GM20431 (cell line): ENCODE measurements at regions not wholly inside any gene's neighbourhood (a gene's known extent, or its start where the extent isn't known, plus 50 kb on each side); places are given as distances from the start of the nearest gene placed in this dataset.

Experiments used
- in situ Hi-C: fragments of 300-500 bp; cut with MseI, MboI; formaldehyde crosslinking; loops from one replicate; pipeline ENCODE4 v1.15.0; 2020; ENCODE audit warnings: low sequenced_read_pairs; ENCODE audit not compliant: unreplicated experiment

DNA sequence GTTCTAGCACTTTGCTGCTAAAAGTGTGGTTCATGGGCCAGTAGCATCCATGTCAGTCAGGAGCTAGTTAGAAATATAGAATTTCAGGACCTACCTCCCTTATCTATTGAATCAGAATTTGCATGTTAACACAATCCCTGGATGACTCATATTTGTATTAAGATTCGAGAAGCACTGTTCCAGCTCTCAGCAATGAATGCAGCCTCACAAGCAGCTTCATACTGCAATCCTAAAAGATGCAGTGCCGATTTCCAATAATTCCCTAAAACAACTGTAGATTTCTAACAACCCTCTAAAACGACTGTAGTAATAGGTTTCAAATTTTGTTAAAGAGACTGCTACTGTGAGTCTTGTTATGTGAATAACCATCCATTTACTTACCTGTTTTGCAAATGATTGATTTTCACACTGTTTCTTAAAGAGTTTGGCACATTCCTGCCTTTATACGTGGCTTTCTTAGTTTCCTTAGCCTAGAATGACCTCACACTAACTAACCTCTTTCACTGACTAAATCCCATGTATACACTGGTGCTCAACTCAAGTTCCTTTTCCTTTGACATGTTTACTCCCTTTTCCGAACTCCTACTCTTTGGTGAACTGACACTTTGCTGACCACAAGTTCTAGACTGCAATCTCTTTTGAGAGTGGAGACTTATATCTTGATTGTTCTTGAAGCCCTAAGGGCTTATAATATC is 511.8 kb downstream of the METTL15 start:
- in situ Hi-C loops, result no loop called here

DNA sequence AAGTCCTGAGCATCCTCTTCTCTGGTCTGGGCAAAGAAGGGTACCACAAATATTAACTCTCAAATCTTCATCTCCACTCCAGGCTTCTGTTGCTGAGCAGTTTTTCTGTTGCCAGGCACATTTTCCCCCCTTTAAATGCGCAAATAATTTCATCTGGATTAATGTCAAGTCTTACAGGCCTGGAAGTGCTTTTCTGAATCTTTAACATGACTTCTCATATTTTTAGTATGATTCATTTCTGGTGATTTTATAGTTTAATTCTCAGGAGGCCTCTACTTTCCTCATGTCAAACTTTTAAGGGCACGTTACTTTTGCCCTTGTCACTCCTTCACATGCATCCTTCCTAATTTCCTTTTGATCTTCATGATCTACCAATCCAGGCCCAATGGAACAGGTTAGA is 510.2 kb downstream of the METTL15 start:
- in situ Hi-C loops, result no loop called here

DNA sequence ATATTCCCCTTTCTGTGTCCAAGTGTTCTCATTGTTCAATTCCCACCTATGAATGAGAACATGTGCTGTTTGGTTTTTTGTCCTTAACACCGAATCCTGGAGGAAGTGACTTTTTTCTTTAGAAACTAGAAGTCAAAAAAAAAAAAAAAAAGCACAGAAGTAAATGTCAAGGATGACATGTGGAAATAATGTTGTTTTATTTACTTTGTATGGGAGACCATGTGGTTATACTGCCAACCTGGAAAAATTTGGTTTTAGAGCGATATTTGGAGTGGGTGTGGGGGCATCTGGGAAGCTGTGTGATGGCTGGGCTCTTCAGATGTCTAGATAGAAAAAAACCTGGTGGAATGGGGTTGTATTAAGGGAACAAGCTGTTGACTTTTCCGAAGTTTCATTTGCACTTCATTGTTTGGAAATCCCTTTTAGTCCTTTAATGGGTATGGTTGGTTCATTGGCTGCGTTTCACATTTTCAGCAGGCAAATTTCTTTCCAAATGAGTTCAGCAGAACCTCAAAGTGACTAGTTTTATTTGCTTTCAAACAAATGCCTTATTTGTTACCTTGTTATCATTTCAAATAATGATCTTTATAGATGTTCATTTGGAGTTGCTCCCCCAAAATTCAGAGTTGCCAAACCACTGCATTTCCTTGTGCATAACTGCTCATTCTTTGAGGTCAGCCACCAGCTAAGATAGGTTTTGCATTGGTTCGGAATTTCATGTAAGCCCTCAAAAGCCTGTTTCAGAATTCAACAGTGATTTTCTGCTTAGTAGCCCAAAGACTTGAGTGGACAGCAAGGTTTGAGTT is 508.2 kb downstream of the METTL15 start:
- in situ Hi-C loops, result no loop called here

DNA sequence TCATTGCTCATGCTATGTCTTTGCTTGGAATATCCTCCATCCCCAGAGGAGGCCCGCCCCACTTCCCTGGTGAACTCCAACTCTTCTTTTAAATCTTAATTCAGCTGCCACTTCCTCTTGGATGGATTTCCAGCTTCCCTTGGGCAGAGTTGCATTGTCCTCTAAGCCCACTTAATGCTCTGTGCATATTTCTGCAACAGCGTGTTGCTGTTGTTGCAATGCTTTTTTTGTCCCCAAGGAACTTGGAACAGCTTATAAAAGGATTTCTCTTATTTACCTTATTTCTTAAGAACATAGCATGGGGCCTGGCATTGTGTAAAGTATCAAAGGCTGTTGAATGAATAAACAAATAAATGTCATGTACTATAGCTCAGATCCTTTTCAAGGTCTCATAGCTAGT is 507.4 kb downstream of the METTL15 start:
- in situ Hi-C loops, result no loop called here

DNA sequence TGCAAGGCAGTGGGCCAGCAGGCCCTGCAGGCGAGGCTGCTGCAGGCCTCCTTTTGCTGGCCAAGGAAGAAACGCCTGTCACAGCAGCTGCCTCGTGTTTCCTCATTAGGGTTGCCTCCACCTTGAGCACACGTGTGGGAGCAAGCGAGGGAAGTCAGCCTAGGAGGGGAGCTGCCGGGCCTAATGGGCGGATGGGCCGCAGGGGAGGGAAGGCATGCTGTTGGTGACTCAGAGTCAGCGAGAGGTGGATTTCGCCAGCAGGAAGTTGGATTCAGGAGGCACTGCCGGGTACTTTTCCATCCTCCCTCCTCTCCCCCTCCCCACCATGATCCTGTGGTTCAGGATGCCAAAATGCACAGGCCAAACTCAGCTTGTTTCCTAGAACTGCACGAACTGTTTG is 498.7 kb downstream of the METTL15 start:
- in situ Hi-C loops, result no loop called here

DNA sequence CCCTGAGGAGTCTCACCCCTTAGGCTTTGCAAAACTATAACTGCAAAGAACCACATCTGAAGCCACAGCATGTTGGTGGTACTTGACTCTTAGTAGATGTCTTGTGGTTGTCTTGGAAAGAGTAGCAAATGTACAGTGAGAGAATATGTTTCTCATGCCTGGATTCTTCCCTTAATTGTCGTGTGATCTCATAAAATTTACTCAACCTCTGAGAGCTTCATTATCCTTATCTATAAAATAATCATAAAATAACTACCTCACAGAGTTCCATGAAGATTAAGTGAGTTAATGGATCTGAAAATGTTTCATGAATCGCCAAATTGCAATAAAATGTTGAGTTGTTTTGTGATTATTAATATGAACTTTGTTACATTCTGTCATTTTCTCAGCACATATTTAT is 491.5 kb downstream of the METTL15 start:
- in situ Hi-C loops, result no loop called here

DNA sequence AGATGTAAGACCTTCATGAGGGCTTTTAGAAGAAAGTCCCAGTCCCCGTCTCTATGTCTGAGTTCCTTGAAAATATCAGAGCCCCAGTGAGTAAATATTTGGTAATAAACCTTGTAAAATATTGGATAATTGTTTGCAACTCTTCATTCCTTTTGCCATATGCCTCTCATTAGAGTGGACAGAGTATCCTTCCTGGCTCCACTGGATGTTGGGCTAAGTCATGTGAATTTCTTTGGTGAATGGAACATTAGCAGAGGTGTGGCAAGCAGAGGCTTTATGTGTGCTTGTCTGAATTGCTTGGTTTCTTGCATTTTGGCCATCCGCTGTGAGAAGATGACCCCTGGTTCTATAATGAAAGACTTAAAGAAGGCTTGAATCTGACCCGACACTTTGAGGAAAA is 490.3 kb downstream of the METTL15 start:
- in situ Hi-C loops, result no loop called here

DNA sequence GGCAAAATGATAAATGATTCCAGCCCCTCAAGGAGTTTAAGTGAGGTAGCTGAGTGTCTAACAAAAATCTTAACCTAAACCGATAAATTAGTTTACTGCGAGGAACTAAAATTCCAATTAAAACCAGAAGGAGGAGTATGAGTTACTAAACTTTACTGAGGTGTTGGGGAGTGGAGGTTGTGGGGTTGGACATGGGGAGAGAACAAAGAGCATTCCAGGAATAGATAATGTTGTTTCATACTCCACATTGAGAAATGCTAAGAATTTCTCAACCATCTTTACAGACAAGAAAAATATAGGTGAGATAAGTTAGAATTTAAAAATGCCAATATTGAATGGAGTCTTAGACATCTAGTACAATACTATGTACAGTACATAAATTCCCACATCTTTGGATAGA is 488.6 kb downstream of the METTL15 start:
- in situ Hi-C loops, result no loop called here

DNA sequence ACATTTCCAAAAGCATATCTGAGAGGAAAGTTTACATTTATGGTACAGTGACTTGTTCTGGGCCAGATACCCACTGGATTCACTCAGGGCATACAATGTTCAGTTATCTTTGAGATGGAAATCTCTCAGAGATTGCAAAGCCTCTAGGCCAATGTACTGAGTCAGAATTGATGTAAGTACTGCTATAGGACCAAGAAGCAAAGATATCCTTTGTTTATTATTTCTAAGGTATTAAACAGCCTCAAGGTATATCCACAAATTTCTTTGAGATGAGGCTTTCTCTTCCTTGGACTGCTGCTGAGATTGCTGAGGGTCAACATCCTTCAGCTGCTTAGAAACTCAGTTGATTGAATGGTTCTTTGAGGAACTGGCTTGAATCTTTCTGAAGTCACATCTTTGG is 484.0 kb downstream of the METTL15 start:
- in situ Hi-C loops, result no loop called here

DNA sequence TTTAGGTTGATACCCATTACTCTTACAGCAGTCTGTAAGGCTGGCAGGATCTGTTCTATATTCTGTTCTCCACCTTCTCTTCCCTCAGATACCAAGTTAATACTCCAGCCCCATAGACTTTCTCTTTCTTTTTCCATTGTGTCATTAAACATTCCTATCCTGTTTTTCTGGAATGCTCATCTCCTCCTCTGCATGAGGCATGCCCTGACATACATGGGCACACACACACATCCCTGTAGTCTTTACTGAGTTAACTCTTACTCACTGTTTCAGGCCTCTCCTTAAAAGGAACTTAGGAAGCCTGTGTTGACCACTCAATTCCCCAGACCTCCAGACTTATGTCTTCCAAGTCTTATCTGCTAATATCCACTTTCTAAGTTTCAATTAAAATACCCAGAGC is 476.8 kb downstream of the METTL15 start:
- in situ Hi-C loops, result no loop called here

DNA sequence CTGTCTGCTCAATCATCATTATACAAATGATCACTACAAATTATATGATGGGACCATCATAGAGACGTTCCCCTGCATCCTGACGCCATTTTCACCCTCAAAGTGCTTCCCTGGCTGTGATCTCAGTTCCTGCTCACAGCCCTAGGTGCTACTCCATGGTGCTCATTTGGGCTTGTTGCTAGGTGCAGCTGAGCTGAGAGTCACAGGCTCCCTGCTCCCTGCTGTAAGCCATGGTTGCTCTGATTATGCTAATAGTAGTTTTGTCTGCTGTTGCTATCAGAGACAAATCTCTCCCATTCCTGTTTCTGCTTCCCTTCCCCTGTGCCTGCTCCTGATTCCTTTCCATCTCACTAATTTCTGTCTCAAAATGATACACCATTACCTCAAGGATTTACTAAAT is 474.3 kb downstream of the METTL15 start:
- in situ Hi-C loops, result no loop called here

DNA sequence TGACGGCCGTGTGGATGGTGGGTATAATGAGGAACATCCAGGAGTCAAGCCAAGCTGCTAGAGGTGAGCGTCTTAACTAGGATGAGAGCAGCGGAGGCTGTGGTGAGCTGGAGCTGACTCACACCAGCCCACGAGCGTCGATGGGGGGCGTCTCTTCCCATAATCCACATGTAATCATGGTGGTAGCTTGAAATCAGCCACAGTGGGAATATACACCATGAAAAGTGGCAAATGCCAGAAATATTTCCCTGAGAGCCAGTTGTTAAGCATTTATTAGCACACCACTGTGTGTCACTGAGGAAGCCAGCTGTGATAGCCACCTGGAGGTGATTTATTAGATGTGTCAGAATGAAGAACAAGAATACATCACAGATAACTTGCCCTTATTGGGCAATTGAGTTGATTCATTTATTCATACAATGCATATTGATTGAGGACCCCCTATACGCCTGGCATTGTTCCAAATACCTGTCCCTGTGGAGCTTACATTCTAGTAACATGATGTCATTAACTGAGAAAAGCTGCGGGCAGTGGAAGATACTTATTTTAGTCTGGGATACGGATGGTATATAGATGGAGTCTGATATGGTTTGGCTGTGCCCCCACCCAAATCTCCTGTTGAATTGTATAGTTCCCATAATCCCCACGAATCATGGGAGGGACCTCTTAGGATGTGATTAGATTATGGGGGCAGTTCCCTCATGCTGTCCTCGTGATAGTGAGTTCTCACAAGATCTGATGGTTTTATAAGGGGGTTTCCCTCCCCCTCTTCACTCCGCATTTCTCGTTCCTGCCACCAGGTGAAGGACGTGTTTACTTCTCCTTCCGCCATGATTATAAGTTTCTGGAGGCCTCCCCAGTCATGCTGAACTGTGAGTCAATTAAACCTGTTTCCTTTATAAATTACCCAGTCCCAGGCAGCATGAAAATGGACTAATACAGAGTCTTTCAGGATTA is 473.4 kb downstream of the METTL15 start:
- in situ Hi-C loops, result no loop called here

DNA sequence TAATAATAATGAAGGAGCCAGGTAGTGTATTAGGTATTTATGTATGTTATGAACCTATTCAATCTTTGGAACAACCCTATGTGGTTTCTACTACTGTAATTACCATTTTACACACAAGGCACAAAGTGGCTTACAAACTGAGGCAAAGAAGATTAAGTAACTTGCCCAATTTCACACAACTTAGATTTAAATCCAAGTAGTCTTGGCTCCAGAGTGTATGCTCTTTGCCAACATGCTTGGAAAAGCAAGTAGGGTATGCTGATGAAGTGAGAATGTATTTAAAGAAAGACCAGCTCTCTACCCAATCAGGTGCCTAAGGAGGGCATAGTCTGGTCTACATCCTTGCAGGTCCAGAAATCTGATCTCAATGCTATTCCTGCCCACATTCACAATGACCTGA is 463.2 kb downstream of the METTL15 start:
- in situ Hi-C loops, result no loop called here

DNA sequence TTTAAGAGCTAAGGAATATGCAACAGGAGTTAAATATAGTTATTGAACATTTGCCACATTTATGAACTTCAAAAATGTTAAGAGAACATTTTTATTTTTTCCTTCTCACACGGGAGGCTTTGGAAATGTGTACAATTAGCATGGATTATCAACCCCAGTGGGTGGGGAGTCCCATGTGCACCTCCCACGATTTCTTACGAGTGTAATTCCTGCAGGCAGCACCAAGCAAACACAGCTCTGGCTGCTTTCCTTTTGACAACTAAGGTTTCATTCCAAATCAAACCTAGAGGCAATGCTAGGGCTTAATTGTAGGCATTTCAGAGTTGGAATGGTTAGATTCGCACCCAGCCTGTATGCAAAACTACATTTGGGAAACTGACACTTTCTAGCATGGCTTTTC is 460.9 kb downstream of the METTL15 start:
- in situ Hi-C loops, result no loop called here

DNA sequence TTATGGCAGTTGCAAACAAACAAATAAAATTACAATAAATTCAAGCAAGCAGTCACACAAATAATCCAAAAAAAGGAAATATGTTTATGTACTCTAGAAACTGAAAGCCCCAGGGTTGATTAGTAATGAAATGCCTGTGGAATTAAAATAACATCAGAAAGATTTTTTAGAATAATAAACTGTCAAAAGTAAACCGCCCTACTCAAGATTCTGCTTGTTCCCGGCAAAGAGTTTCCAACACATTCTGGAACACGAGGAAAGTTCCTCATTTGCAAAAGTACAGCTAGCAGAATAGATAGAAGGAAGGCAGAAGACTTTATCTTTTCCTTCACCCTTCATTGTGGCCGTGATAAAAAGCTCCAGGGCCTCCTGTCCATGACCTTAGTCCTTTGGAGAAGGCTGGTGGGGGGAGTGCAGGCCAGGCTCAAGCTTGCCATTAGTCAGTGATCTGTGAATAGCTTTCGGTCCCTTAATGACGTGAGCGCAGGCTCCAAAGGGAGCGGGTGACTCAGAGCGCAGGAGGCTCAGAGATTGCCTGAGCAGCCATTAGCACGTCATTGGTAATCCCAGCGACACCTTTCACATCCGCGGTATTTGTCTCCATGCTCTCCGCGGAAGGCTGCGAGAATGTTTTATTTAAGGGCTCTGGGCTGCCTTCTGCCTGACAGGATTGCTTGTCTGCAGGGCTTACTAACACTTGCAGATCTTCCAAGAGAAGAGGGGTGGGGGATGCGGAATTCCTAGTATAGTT is 458.3 kb downstream of the METTL15 start:
- in situ Hi-C loops, result no loop called here

DNA sequence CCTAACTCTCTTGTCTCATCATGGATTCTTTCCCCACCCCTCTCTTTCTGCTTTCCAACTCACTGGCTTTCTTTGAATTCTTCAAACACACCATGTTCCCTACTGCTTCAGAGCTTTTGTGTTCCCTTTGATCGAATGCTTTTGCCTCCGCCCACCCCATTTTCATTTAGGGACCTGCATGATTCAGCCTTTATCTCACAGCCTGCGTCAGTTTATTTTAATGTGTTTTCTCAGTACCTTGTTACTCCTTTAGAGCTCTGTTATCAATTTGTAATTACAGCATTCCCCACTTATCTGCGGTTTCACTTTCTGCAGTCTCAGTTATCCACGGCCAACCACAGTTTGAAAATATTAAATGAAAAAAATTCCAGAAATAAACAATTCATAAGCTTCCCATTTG is 451.3 kb downstream of the METTL15 start:
- in situ Hi-C loops, result no loop called here

DNA sequence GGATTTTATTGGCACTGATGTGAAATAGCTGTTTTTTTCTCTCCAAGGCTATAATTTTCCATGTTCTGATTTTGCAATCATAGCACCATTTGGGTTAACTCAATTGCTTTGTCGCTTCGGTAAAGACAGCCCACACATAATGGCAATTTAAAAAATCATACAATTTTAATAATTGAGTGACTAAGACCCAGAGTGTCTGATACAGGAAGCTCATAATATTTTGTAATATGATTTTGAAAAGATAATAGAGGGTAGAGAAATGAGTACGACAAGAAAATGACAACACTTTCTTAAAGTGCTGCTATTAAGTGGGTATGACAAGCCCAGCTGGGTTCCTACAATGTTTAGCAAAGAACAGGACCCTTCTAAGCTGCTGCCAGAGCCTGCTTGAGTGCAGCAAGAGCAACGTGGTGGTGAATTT is 439.1 kb downstream of the METTL15 start:
- in situ Hi-C loops, result loop anchor here (25.0 kb wide), 1 partner anchor 860 kb away; no protein-coding TSS in a partner anchor

DNA sequence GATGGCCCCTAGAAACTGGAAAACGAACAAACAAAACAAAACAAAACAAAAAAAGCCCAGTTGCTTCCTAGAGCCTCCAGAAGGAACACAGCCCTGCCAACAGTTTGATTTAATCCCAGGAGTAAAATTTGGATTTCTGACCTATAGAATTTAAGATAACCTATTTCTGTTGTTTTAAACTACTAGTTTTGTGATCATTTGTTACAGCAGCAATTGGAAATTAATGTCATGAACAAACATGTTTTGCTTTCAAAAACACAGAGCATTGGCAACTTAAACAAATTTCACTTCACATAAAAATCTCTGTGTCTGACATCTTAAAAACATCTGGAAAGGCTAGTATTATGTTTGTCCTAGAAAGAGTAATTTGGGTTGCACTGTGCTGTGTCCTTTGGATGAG is 437.3 kb downstream of the METTL15 start:
- in situ Hi-C loops, result loop anchor here (25.0 kb wide), 1 partner anchor 858 kb away; no protein-coding TSS in a partner anchor

DNA sequence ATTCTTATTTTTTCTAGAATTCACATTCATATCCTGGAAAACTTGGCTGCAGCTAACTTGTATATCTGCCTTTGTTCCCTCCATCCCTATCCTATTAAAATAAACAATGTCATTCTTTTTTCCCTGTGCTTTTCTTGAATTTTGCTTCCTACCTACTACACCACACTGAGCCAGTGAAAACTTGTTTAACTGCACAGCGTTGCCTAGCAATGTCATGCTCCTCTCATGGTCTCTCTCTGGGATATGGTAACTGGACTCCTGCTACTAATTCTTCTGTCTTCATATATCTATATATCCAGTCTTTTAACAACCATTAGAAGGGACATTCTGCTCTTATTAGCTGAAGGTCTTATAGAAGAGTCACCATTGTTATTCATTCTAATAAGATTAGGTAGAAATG is 434.4 kb downstream of the METTL15 start:
- in situ Hi-C loops, result loop anchor here (25.0 kb wide), 1 partner anchor 855 kb away; no protein-coding TSS in a partner anchor
